ENCODE measurements at regions not wholly inside any gene's neighbourhood (a gene's known extent, or its start where the extent isn't known, plus 50 kb on each side); places are given as distances from the start of the nearest gene placed in this dataset.
"Not testable (repeated sequence)": the region's sequence is repeated elsewhere in the genome, so short reads cannot be mapped to it uniquely, and the experiment has no call there.

- not testable (repeated sequence) for TF ChIP-seq ZNF274 (IDR thresholded peaks at IDR 0.05; ENCODE audit: low read depth, low read length); YY1 (IDR thresholded peaks at IDR 0.05; ENCODE audit: insufficient read depth, insufficient read length)
Measured at GRCh38 chr1:149371955-149372354, 102.9 kb upstream of the NBPF19 start.

Data from NT2/D1 (cell line).